SK-N-SH (cell line): ENCODE measurements at regions not wholly inside any gene's neighbourhood (a gene's known extent, or its start where the extent isn't known, plus 50 kb on each side); places are given as distances from the start of the nearest gene placed in this dataset.

Experiments
- CTCF ChIP-seq: fragments of 200-600 bp; sonication (generic); IDR thresholded peaks from 2 replicates; pipeline ENCODE4 v1.6.1; 2017; ENCODE audit warnings: antibody characterized with exemption, mild to moderate bottlenecking, moderate library complexity
- EP300 ChIP-seq, 2 experiments: IDR thresholded peaks; 2 replicates each; pipeline versions ENCODE4 v1.4.0 to v1.6.1; 2012; ENCODE audit warnings: borderline replicate concordance in 1 of 2, low read depth in 1 of 2, low read length in 1 of 2
- GATA2 ChIP-seq: sonication (generic); formaldehyde crosslinking; IDR thresholded peaks from 2 replicates; pipeline ENCODE4 v1.5.0; 2020; ENCODE audit warnings: mild to moderate bottlenecking, missing genetic modification reagents
- IRF3 ChIP-seq: fragments of 150-350 bp; IDR thresholded peaks from 2 replicates; pipeline ENCODE4 v1.6.1; 2016; ENCODE audit warnings: mild to moderate bottlenecking, low read depth, low read length
- NRF1 ChIP-seq: IDR thresholded peaks from 2 replicates; pipeline ENCODE4 v1.6.1; 2012; ENCODE audit warnings: low read depth, mild to moderate bottlenecking, low read length
- POLR2AphosphoS5 ChIP-seq: IDR thresholded peaks from 2 replicates; pipeline ENCODE4 v1.6.1; 2012; ENCODE audit warnings: low read depth, low read length
- RAD21 ChIP-seq: IDR thresholded peaks from 2 replicates; pipeline ENCODE4 v1.6.1; 2012; ENCODE audit warnings: mild to moderate bottlenecking, low read length
- RCOR1 ChIP-seq: fragments of 150-350 bp; IDR thresholded peaks from 2 replicates; pipeline ENCODE4 v1.6.1; 2017; ENCODE audit warnings: antibody characterized with exemption, low read length
- SMC3 ChIP-seq: IDR thresholded peaks from 2 replicates; pipeline ENCODE4 v1.6.1; 2012; ENCODE audit warnings: low read depth, low read length, improper control_type of control experiment

GRCh38 chr13:86660090-86660489 lies 860.9 kb upstream of the SLITRK6 start:
- TF ChIP-seq CTCF = no peak
- TF ChIP-seq POLR2AphosphoS5 = no peak
- TF ChIP-seq NRF1 = no peak
- no peak for TF ChIP-seq RAD21
- TF ChIP-seq RCOR1 = no peak
- no peak for TF ChIP-seq SMC3
- TF ChIP-seq EP300 (IDR thresholded peaks at IDR 0.05; ENCODE audit: borderline replicate concordance in 1 of 2, low read depth in 1 of 2, low read length in 1 of 2) = no peak
- TF ChIP-seq GATA2 (CRISPR knock-in tag) = no peak
- TF ChIP-seq IRF3 = no peak
